ENCODE measurements at regions not wholly inside any gene's neighbourhood (a gene's known extent, or its start where the extent isn't known, plus 50 kb on each side); places are given as distances from the start of the nearest gene placed in this dataset.

GRCh38 chr3:71890356-71890931 is 105.5 kb upstream of the PROK2 start (continued):
- TF ChIP-seq ELK1 (IDR thresholded peaks at IDR 0.05; ENCODE audit: low read depth, low read length) (no peak), CHD2 (IDR thresholded peaks at IDR 0.05; ENCODE audit: low read length, partially characterized antibody) (no peak), RARB (CRISPR knock-in tag; IDR thresholded peaks at IDR 0.05) (no peak), SMC3 (IDR thresholded peaks at IDR 0.05) (no peak), JUNB (IDR thresholded peaks at IDR 0.05) (no peak), RAD21 (conservative IDR thresholded peaks at IDR 0.05 in 1 of 2, IDR thresholded peaks at IDR 0.05 in 1 of 2) (no peak), GATA3 (IDR thresholded peaks at IDR 0.05; ENCODE audit: borderline replicate concordance) (no peak), NFE2L2 (conservative IDR thresholded peaks at IDR 0.05; ENCODE audit: low read length) (no peak)

- DNase-seq (ENCODE audit: low read depth in 1 of 2, low spot score in 1 of 2) = no peak
- POLR2A ChIA-PET = no interaction called here
- CTCF ChIA-PET = interaction anchor here (0.7 to 12.6 kb wide), 3 partner anchors 11 to 964 kb away, joined by 3 to 80 read pairs (median 4); no protein-coding TSS in a partner anchor
- TF ChIP-seq HOXB5 (CRISPR knock-in tag; IDR thresholded peaks at IDR 0.05) (no peak), RARB (CRISPR knock-in tag; IDR thresholded peaks at IDR 0.05) (no peak), PHF8 (IDR thresholded peaks at IDR 0.05; ENCODE audit: borderline replicate concordance, low read depth) (no peak), HOXA7 (CRISPR knock-in tag; IDR thresholded peaks at IDR 0.05) (no peak), RNF2 (IDR thresholded peaks at IDR 0.05; ENCODE audit: borderline replicate concordance, low read depth) (no peak), CHD4 (IDR thresholded peaks at IDR 0.05; ENCODE audit: borderline replicate concordance) (no peak), FOSL2 (IDR thresholded peaks at IDR 0.05) (no peak), FOSL2 (CRISPR knock-in tag; IDR thresholded peaks at IDR 0.05) (no peak), POLR2AphosphoS2 (conservative IDR thresholded peaks at IDR 0.05; ENCODE audit: low read length) (no peak), RAD21 (conservative IDR thresholded peaks at IDR 0.05 in 1 of 2, IDR thresholded peaks at IDR 0.05 in 1 of 2) (no peak), HDAC2 (IDR thresholded peaks at IDR 0.05) (no peak), CBX2 (IDR thresholded peaks at IDR 0.05; ENCODE audit: borderline replicate concordance, low read depth) (no peak), HES2 (IDR thresholded peaks at IDR 0.05) (no peak), MAFK (IDR thresholded peaks at IDR 0.05; ENCODE audit: partially characterized antibody) (no peak), ZFP36 (IDR thresholded peaks at IDR 0.05; ENCODE audit: borderline replicate concordance, partially characterized antibody) (no peak)
- 39% methylated on average over 2 of the region's 2 CpGs for WGBS (ENCODE audit: missing lambda C conversion rate)
- no peaks in the 10 kb centered on the region for H3K9me3 ChIP-seq
- no peak overlapping the region for H3K4me3 ChIP-seq
- FAIRE-seq = no peak
- no peaks in the 10 kb centered on the region for H3K4me1 ChIP-seq
- H3K4me2 ChIP-seq = no peak overlapping the region
- H3K27ac ChIP-seq = no peak overlapping the region
- no peak for ATAC-seq
Measured at GRCh38 chr3:71887256-71887655, 102.3 kb upstream of the PROK2 start.

- ChIA-PET CTCF (interaction anchor here (2.5 kb wide), 1 partner anchor 9 kb away, joined by 12 read pairs; no protein-coding TSS in a partner anchor), POLR2A (no interaction called here)
- no peak overlapping the region for H3K4me3 ChIP-seq
- TF ChIP-seq RAD21 (conservative IDR thresholded peaks at IDR 0.05 in 1 of 2, IDR thresholded peaks at IDR 0.05 in 1 of 2) = no peak
- TF ChIP-seq KDM5A (IDR thresholded peaks at IDR 0.05) = no peak
- no peak for TF ChIP-seq FOSB (CRISPR knock-in tag; IDR thresholded peaks at IDR 0.05)
- no peak for TF ChIP-seq HOXB13 (CRISPR knock-in tag; IDR thresholded peaks at IDR 0.05; ENCODE audit: low read depth)
- no peak for TF ChIP-seq RCOR1 (IDR thresholded peaks at IDR 0.05; ENCODE audit: low read depth, low read length)
- no peak for TF ChIP-seq E2F6 (IDR thresholded peaks at IDR 0.05; ENCODE audit: borderline replicate concordance, low read depth)
- no peak for TF ChIP-seq CTCF (IDR thresholded peaks at IDR 0.05)
- TF ChIP-seq FOXS1 (CRISPR knock-in tag; IDR thresholded peaks at IDR 0.05) = no peak
- no peak for TF ChIP-seq POLR2A (IDR thresholded peaks at IDR 0.05; ENCODE audit: low read length)
- TF ChIP-seq SREBF2 (IDR thresholded peaks at IDR 0.05) = no peak
- TF ChIP-seq NR3C1 (IDR thresholded peaks at IDR 0.05) = no peak
- ATAC-seq (no peak), DNase-seq (ENCODE audit: low read depth in 1 of 2, low spot score in 1 of 2) (no peak), FAIRE-seq (no peak)
- H3K27ac ChIP-seq = no peak overlapping the region
- H3K9me3 ChIP-seq = no peaks in the 10 kb centered on the region
- no peak overlapping the region for H3K4me2 ChIP-seq
- H3K4me1 ChIP-seq = no peaks in the 10 kb centered on the region
Measured at GRCh38 chr3:71885006-71885405, 100.1 kb upstream of the PROK2 start.
